ENCODE measurements at regions not wholly inside any gene's neighbourhood (a gene's known extent, or its start where the extent isn't known, plus 50 kb on each side); places are given as distances from the start of the nearest gene placed in this dataset.

DNA sequence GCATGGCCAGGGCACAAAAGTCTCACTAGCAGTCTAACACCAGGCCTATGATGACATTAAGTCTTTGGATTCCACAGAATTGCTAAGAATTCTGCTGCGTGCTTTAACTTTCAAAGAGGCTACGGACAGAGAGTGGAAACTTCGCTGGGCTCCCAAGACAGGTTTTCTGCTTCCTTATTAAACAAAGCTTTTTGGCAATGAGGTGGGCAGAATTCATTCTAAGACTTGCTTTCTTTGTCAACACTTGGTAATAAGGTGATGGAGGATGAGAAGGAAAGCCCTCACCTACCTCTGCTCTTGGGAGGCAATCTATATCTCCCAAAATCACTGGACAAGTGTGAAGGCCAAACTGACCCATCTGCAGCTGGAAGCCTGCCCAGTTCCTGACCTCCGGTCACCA is 231.9 kb downstream of the ATPSCKMT start:
- Histone ChIP-seq H3K56ac (replicated peaks; ENCODE audit: insufficient read length, low read depth, low read length) (no peak overlapping the region), H2BK5ac (ENCODE audit: low read depth, low read length) (no peak overlapping the region), H2BK12ac (ENCODE audit: low read depth, low read length) (no peak overlapping the region), H3K79me2 (ENCODE audit: control insufficient read depth in 1 of 2, insufficient read depth in 2 of 2, low read length in 2 of 2) (no peaks in the 10 kb centered on the region), H3K36me3 (ENCODE audit: control insufficient read depth in 2 of 4, insufficient read depth in 4 of 4, low read length in 3 of 4) (no peaks in the 10 kb centered on the region), H2AFZ (ENCODE audit: low read length) (no peak overlapping the region), H2BK20ac (ENCODE audit: low read length) (no peak overlapping the region), H2BK15ac (ENCODE audit: low read length) (no peak overlapping the region), H3K4me1 (replicated peaks in 1 of 4; ENCODE audit: control insufficient read depth in 3 of 4, insufficient read depth in 4 of 4, low read length in 3 of 4) (peaks cover 0 to 5% (median 0%) of the 10 kb centered on the region in 4 experiments; a peak in 1 of 7 replicates), H3K27ac (ENCODE audit: low read depth, low read length) (no peak overlapping the region), H3K9me3 (ENCODE audit: insufficient read depth in 2 of 2, low read depth in 1 of 2, low read length in 1 of 2) (no peaks in the 10 kb centered on the region), H4K91ac (replicated peaks; ENCODE audit: insufficient read length, low read length) (no peak overlapping the region), H3K23ac (ENCODE audit: insufficient read length) (no peak overlapping the region), H4K20me1 (replicated peaks in 1 of 2; ENCODE audit: control insufficient read depth in 1 of 2, insufficient read depth in 2 of 2, low read length in 2 of 2) (no peaks in the 10 kb centered on the region), H4K5ac (ENCODE audit: insufficient read length, low read depth, low read length) (no peak overlapping the region), H3K4ac (replicated peaks; ENCODE audit: insufficient read length, low read depth, low read length) (no peak overlapping the region), H3K23me2 (ENCODE audit: low read depth, low read length) (no peaks in the 10 kb centered on the region; the same call in 1 of the 2 replicates), H3K4me3 (ENCODE audit: extremely low read depth in 1 of 4, insufficient read depth in 2 of 4, low read depth in 3 of 4, low read length in 4 of 4) (no peak overlapping the region), H3K9ac (replicated peaks in 1 of 4; ENCODE audit: extremely low read depth in 1 of 4, low read depth in 3 of 4, low read length in 3 of 4) (no peak overlapping the region), H3K4me2 (ENCODE audit: insufficient read depth in 1 of 2, low read depth in 2 of 2, low read length in 2 of 2) (no peak overlapping the region), H3K79me1 (ENCODE audit: low read depth, low read length) (no peaks in the 10 kb centered on the region), H3K27me3 (replicated peaks in 1 of 4; ENCODE audit: control insufficient read depth in 3 of 4, extremely low read depth in 1 of 4, insufficient read depth in 3 of 4, low read length in 3 of 4) (no peaks in the 10 kb centered on the region), H2AK5ac (ENCODE audit: low read depth, low read length) (no peak overlapping the region), H2BK120ac (replicated peaks; ENCODE audit: low read depth, low read length) (no peak overlapping the region), H3K18ac (ENCODE audit: extremely low read depth, low read length) (no peak overlapping the region), H3K14ac (ENCODE audit: insufficient read length) (no peak overlapping the region), H4K8ac (ENCODE audit: extremely low read depth, insufficient read depth, low read length) (no peak overlapping the region)
- DNase-seq (ENCODE audit: low read depth in 1 of 2, low spot score in 2 of 2) (no peak), FAIRE-seq (no peak)
- POLR2A ChIA-PET (ENCODE audit: partially characterized antibody): no interaction called here
- CTCF ChIA-PET (ENCODE audit: partially characterized antibody): interaction anchor here (0.7 to 5.1 kb wide), 2 partner anchors 12 to 396 kb away, joined by 3 to 27 read pairs; no protein-coding TSS in a partner anchor
- 77% methylated on average over 4 of the region's 4 CpGs; no CpG with 5 or more reads in 1 of the 2 experiments for WGBS, 2 experiments (ENCODE audit: extremely low coverage in 1 of 2, insufficient coverage in 1 of 2, insufficient read length in 1 of 2, insufficient replicate concordance in 2 of 2, low coverage in 1 of 2, low lambda C conversion rate in 2 of 2, missing lambda C conversion rate in 1 of 2)
- no peak for TF ChIP-seq SIX5 (IDR thresholded peaks at IDR 0.05; ENCODE audit: low read depth, low read length)
- no peak for TF ChIP-seq ASH2L (IDR thresholded peaks at IDR 0.05; ENCODE audit: low read length)
- TF ChIP-seq ATF3 (IDR thresholded peaks at IDR 0.05; ENCODE audit: insufficient read depth, low read depth, low read length): no peak
- TF ChIP-seq NANOG (IDR thresholded peaks at IDR 0.05; ENCODE audit: insufficient read depth, low read depth, low read length, poor library complexity, severe bottlenecking): no peak
- no peak for TF ChIP-seq JUN (IDR thresholded peaks at IDR 0.05; ENCODE audit: low read depth, low read length)
- TF ChIP-seq RXRA (IDR thresholded peaks at IDR 0.05; ENCODE audit: insufficient read depth, low read depth, low read length): no peak
- TF ChIP-seq POLR2A (IDR thresholded peaks at IDR 0.05; ENCODE audit: control extremely low read depth in 1 of 2, low read depth in 2 of 2, low read length in 2 of 2): no peak
- no peak for TF ChIP-seq CTBP2 (IDR thresholded peaks at IDR 0.05; ENCODE audit: borderline replicate concordance, insufficient read depth, insufficient read length, low read length)
- no peak for TF ChIP-seq TEAD4 (IDR thresholded peaks at IDR 0.05; ENCODE audit: low read depth, low read length)
- TF ChIP-seq ZNF274 (IDR thresholded peaks at IDR 0.05; ENCODE audit: borderline replicate concordance, extremely low read depth, low read length): no peak
- TF ChIP-seq PHF8 (conservative IDR thresholded peaks at IDR 0.05; ENCODE audit: low read depth, low read length): no peak
- TF ChIP-seq, protein P1, sequence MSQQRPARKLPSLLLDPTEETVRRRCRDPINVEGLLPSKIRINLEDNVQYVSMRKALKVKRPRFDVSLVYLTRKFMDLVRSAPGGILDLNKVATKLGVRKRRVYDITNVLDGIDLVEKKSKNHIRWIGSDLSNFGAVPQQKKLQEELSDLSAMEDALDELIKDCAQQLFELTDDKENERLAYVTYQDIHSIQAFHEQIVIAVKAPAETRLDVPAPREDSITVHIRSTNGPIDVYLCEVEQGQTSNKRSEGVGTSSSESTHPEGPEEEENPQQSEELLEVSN (IDR thresholded peaks at IDR 0.05): no peak
- no peak for TF ChIP-seq HDAC2 (IDR thresholded peaks at IDR 0.05; ENCODE audit: borderline replicate concordance in 1 of 2, low read depth in 2 of 2, low read length in 2 of 2)
